Islet precursor cell (in vitro differentiated cells): ENCODE measurements at regions not wholly inside any gene's neighbourhood (a gene's known extent, or its start where the extent isn't known, plus 50 kb on each side); places are given as distances from the start of the nearest gene placed in this dataset.

ENCODE experiments used
- DNase-seq: peaks from one replicate; pipeline ENCODE4 v3.0.0-alpha.2; 2018

DNA sequence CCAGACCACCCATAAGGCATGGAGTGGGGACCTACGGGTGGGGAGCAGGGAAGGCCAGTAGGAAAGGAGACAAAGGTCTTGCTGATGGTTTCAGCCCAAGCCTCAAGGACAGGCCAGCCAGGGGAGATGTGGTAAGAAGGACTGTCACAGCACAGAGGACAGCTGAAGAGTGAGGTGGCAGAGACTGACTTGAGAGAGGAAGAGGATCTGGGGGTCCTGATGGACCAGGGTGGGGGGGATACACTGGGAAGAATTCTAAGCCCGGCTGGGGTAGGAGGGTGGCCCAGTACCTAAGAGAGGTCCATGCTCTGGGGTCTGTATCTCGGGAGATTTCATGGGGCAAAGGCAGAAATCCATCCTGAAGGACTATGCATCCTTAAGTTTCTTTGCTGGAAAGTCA is 66.1 kb upstream of the THY1 start:
- DNase-seq, result peak; percentile 27

DNA sequence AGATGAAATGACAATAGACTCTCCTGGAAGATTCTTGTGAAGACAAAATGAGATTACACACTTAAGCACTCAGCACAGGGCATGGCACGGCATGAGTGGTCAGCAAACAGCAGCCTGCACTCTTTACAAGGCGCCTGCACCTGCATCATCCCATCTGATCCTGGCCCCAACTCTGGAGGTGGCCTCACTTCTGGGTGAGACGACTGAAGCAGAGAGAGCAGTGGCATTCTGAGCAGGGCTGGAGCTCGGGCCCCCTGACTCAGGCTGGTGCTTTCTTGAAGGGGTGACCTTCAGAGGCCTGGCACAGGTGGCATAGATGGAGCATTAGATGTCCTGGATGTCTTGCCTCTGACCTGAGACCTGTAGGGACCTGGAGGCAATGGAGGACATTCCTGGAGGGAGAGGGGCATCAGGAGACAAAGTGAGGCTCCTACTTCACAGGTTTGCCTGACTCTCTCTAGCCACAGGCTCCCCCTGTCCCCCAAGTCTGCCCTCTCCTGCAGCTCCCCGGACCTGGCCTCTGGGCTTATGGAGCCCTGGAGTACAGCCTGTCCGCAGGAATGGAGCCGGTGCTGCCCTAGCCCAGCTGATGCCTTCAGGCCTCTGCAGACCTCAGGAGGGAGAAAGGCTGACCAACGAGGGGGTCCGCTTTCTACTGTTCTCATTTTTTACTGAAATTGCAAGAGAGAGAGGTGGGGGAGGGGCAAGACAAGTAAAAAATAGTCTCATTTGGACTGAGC is 65.5 kb upstream of the THY1 start:
- peak; percentile 42 for DNase-seq

DNA sequence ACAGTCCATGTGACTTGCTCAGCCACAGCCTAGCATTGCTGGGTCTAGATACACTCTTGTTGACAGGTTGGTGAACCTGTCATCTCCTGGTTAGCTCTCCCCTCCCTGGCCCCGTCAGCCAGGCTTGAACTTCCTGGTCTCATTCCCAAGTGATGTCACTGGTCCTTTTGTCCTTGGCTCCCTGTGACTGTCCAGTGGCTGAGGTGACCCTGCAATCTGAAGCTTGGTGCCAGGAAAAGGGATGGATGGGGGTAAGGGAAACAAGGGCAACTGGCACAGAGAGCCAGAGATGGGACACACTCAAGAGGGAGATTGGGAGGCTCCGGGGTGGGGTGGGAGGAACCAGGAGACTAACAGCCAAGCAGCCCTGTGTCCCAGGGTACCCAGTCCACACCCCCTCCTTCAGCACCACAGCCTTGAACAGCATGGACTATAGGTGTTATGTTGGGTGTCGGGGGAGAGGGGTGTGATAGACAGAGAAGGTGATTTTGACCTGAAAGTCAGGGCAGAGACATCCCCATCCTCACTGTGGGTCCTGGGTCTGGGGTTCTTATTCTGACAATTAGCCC is 63.8 kb upstream of the THY1 start:
- DNase-seq, result peak; percentile 31

DNA sequence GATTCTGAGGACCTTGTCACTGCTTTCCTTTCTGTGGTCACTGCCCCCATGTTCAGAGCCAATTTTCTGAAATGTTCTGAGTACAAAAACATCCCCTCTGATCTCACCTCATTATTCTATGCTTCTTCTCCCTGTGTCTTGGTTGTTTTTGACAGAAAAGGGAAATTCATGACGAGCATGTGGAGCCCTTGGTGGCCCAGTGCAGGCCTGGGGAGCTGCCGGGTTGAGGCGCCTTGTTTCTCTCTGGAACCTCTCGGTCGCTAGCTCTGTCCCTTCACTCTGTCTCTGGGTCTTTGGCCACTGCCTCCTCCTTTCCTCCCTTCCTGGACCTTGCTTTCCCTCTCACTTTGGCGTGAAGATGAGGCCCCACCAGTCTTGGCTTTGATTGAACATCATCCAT is 63.0 kb upstream of the THY1 start:
- DNase-seq, result peak; percentile 12

DNA sequence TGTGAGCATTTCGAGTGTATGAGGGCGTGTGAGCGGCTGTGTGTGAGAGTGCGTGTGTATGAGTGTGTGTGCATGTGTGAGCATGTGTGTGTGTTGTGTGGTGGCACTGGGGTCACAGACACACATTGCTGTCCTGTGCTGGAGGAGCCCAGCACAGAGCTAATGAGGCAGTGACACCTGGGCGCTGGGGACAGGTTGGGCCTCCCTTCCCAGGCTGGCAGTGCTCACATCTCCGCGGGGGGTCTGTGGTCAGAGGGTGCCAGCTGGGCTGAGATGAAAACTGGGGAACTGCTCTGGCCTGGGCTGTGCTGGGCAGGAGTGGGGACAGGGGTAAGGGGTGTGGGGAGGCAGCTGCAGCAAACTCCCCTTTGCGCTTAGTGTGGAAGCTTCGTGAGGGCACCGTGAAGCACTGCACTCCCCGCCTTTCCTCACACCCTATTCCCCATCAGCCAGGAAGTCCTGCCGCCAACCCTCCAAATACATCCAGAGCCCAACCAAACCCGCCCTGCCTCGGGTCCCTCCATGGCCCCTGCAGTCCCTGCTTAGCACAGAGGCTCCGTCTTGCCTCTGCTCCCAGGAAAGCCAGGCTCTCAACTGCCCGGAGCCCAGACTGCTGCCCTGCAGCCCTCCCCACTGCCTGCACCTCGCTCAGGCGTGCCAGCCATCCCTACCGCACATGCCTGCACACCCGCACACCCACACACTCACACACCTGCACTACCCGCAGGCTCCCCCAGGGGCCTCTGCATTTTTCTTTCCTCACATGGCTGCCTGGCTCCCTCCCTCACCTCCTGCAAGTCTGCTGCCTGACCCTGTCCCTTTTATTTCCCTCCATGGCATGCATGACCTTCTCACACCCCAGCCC is 62.0 kb upstream of the THY1 start:
- DNase-seq, result peak; percentile 67

DNA sequence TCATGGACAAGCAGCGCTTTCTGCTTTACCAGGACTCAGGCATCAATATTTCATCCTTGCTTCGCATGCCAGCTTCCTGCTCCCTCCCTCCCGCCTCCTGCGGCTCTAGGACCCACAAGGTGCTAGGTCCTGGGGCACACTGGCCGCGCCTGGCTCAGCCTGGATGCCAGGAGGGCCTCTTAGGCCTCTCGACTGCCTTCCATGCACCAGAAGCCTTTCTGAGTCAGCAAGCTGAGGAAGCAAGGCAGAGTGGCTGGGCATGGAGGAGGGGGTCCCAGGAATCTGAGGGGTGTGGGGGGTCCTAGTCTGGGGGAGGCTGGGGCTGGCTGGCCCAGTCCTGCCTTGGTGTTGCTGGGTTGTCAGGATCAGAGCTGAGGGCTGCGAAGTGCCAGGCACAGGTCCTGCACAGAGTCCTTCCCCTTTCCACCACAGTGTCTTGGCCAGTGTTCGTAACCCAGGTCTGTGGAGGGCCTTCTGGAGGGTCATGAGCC is 61.0 kb upstream of the THY1 start:
- peak; percentile 40 for DNase-seq

DNA sequence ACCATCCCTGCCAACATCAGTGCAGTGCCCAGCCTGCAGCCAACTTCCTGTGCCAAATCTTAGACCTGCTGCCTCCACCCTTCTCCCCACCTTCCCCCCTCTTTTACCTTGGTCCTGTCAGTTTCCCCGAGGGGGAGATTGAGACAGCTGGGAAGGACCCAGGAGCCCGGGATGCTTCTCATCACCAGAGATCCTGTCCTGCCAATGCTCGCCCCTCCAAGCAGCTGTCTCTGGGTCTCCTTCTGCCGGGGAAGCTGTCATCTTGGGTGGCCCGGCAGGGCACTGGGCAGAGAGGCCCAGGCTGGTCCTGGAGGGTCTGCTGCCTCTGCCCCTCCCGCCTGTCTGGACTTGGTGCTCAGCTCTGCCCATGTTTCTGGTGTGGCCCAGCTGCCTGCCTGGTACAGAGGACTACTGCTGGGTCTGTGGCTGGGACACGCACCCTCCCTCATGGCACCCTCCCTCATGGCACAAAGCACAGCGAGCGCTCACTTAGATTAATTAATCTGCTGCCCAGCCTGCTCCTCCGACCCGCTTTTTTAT is 60.4 kb upstream of the THY1 start:
- peak; percentile 38 for DNase-seq

DNA sequence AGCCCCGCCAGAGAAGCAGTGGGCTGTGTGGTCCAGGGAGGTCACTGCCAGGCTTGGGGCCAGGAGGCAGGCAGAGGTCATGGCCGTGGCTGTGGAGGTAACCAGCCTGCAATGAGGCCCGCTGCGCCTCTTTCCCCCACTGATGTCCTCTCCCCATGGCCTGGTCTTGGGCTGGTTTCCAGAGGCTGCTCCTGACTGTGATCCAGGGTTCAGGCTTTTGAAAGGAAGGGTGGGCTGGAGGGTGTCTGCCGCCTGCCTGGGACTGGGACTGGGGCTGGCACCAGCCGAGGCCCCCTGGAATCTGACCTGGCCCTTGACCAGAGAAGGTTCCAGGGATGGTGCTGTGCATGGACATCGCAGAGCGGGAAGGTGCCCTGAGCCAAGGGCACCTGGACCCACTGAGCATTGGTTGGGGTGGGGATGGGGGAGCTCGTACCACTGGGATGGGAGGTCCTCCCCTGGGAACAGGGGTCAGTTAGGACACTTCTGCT is 59.6 kb upstream of the THY1 start:
- DNase-seq, result peak; percentile 43

DNA sequence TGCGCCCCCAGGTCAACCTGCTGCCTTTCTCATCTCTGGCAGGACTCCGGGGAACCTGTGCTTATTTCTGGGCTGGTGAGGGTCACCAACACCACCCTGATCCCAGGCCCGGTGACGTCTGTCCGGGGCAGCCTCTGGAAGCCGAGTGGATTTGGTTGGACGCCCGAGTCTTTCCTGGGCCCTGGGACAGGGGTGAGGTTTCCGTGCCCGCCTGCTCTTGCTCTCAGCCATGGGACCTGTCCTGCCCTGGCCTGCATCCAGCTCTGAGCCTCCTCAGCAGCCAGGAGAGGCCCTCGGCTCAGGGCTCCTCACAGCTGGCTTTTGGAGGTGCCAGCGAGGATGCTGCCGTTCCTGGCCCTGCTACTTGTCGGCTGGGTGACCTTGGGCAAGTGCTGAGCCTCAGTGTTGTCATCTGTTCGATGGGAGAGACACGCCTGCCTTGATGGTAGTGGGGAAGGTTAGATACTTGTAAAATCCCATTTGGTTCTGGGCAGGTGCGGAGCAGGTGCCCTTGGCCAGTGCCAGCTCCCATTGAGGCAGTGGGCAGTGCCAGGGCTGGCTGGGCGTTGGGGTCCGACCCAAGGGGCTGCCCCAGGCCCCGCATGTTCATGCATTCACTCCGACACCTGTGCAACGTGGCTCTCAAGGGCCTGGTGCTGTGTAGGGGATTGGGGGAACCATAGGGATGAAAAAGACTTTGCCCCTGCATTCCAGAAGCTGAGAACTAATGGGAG is 58.9 kb upstream of the THY1 start:
- no peak for DNase-seq

DNA sequence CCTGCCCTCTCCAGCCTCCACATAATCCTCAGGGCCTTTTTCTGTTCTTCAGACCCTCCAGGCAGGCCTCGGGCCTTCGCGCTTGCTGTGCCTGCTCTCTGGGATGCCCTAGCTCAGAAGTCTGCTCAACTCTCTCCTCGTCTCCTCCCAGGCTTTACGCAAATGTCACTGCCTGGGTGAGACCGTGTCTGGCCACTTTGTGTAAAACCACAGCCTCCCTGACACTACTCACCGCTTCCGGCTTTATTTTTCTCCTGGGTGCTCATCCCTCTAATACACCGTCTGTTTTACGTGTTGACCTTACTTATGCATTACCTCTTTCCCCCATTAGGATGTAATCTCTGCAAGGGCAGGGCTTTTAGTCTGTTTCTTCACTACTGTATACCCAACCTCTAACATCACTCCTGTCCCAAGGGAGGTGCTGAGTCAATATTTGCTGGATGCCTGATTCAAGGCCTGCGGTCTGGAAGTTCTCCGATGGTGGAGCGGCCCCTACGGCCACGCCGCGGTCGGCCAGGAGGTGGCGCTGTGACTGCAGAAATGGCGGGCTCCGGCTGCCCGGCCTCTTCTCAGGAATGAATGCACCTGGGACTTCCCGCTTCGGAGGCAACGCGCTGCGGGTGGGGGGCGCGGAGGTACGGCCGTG is 58.2 kb upstream of the THY1 start:
- DNase-seq, result peak; percentile 93

DNA sequence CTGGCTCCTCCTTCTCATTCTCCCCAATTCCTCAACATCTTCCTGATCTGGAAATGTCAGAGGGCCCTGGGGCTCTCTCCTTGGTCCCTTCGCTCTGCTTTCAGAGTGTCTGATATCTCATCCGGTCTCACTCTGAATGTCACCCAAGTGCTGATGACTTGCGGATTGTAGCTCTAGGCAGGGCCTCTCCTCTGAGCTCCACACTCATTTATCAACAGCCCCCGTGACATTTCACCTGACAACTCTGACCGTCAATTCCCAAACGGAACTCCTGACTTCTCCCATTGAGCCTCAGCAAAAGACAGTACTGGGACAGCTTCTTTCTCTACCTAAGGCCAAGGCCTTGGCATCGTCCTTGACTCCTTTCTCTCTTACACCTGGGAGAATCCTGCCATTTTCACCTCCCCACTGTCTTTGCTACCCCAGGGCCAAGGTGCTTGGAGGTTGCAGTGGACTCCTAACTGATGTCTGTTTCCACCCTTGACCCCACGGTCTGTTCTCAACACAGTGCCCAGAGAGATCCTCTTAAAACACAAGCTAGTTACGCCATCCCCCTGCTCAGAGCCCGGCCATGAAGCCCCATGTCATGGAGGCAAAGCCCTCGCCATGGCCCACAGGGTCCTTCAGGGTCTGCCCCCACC is 57.5 kb upstream of the THY1 start:
- DNase-seq, result peak; percentile 29

DNA sequence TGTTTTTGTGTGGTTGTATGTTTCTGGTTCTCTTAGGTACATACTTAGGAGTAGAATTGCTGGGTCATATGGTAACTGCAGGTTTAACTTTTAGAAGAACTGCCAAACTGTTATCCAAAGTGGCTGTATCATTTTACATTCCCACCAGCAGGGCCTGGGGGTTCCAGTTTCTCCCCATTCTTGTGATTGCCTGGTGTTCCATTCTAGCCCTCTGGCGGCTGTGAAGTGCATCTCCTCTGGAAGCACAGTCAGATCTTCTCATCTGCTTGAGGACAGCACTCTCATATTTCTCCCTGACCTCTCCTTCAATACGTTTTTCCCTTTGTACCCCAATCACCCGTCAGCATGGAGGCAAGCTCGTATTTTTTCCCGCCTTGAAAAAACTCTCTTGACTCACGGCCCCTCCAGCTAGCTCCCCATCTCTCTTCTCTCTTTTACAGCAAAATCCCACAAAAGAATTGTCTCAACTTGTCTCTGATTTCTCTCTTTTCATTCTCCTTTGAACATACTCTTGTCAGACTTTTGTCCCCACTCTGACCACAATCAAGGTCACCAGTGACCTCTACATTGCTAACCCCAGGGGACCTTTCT is 56.8 kb upstream of the THY1 start:
- peak; percentile 76 for DNase-seq

DNA sequence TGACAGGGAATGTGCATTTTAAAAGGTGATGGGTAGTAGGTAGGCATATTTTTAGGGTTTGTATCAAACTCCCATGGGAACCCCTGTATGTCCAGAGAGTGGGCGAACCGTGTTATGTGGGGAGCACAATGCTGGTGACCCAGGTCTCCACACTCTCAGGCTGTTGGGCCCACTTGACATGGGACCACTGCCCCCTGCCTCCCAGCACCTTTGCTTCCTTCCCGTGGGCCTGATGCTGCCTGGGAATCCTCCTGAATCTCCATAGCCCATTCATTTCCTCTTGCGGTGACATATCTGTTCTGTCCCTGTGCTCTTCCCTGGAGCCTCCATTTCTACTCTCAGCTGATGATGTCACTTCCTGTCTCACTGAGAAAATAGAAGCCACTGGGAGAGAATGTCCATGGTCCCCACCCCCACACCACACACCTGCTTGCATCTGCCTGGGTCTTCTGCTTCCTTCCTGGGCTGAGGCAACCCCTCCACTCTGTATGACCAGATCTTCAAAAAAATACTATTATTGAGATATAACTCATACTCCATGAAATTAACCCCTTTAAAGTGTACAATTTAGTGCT is 55.8 kb upstream of the THY1 start:
- DNase-seq, result peak; percentile 22

DNA sequence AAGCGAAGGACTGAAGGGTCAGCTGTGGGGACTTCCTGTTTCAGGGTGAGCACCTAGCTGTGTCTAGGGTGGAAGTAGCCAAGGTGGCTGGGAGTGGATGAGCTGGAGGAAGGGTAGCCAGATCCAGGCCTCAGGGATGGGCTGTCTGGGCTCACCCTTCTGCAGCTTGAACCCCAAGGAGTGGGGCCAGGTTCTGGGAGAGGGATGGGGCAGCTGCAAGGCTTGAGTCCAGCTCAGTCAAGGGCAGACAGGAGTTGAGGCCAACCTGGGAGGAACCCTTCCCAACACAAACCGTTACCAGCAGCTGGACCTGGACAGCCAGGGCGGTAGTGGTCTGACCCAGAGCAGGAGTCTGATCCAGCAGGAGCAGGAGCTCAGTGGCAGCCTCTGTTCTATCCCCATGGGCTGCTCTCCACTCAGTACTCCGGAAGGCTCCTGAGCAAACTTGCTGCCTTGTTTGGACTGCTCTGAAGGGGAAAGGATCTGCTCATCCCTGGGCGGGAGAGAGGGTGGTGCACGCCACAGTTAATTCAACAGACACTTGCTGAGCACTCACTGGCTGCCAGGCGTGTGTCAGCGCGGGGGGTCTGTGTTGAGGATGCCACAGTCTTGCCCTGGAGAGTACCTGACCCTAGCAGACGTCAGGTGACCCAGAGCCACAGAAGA is 53.8 kb upstream of the THY1 start:
- peak; percentile 52 for DNase-seq

DNA sequence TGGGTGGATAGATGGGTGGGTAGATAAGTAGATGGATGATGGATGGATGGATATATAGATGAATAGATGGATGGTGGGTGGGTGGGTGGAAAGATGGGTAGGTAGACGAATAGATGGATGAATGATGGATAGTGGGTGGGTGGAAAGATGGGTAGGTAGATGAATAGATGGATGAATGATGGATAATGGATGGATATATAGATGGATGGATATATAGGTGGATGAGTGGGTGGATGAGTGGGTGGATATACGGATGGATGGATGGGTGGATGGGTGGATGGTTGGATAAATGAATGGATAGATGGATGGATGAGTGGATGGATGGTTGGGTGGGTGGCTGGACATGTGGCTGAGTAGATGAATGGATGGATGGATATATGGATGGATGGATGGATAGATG is 53.1 kb upstream of the THY1 start:
- no peak for DNase-seq

DNA sequence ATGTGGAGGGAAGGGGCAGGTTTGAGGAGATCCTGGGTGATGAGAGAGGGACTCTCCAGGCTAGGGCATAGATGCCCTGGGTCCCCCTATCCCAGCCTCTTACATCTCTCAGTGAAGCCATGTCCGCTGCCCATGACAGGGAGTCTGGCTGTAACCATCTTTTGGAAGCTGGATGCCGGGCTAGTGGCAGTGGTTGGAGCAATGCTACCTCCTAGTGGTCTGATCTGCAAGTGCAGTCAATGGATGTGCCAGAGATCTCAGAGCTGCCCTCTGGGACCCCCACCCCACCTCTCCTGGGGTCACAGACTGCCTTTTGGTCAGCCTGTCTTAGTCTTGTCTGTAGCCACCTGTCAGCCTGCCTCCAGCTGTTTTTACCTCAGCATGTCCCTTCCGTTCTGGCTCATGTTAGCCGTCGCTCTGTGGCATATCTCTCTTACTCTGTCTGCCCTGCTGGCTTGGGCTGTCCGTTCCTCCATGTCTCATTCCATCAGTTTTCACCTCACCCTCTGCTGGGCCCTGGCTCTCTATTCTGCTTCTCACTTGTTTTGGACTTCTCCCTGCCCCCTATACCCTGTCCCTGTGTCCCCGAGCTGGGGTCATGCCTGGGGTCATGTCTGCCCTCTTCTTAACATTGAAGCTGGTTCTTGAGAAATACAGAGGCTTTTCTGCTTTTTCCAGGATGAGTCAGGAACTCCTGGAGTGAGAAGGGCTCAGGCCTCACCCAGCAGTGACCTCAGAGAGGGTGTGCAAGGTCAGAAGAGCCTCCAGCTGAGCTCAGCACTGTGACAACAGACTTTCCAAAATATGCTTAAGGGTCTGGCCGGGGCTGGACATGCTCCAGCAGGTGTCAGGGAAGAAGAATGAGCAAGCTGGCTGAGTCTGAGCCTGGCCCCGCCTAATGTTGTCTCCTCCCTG is 52.0 kb upstream of the THY1 start:
- DNase-seq, result peak; percentile 89

DNA sequence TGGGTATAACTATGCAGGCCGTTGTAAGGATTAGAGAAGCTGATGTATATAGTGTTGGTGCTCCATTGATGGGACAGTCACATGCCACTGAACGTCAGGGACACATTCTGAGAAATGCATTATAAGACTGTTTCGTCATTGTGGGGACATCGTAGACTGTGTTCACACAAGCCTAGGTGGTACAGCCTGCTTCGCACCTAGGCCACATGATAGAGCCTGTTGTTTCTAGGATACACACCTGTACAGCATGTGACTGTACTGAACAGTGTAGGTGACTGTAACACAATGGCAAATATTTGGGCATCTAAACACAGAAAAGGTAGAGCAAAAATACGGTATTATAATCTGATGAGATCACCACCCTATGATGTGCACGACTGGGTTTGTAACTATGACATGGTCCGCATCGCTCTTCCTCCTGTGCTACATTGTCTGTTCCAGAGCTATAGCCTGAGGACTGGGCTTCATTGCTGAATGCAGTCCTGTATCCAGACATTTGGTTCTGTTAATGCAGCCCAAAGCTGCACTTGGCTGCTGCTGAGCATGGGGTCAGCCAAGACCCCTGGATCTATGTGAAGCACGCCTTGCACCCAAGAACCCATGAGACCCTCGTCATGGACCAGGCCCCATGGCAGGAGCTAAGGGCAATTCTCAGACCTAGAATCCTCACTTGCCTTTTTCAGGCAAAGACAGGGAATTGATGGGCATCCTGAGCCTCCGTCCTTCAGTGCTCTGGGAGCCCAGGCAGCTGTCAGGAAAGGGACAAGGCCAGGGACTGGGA is 51.1 kb upstream of the THY1 start:
- DNase-seq, result peak; percentile 7

DNA sequence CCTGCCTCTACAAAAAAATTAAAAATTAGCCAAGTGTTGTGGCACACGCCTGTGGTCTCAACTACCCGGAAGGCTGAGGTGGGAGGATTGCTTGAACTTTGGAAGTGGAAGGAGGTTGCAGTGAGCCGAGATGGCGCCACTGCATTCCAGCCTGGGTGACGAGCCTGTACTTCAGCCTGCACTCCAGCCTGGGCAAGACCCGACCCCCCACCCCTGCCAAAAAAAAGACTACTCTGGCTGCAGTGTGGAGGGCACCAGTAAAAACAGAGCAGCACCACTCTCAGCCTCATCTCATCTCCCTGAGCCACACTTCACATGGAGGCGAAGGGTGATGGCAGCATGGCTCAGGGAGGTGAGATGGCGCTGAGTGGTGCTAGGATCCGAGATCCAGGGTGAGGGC is 50.3 kb upstream of the THY1 start:
- peak; percentile 37 for DNase-seq
